ENCODE measurements at regions not wholly inside any gene's neighbourhood (a gene's known extent, or its start where the extent isn't known, plus 50 kb on each side); places are given as distances from the start of the nearest gene placed in this dataset.

- DNase-seq (ENCODE audit: low read depth in 3 of 3) = no peak
Measured at GRCh38 chr1:5029136-5029535, 374.7 kb downstream of the AJAP1 start.

- DNase-seq (ENCODE audit: low read depth in 3 of 3) = no peak
Measured at GRCh38 chr1:5012249-5012648, 357.8 kb downstream of the AJAP1 start.

GRCh38 chr1:5010656-5011055 lies 356.2 kb downstream of the AJAP1 start:
- DNase-seq (ENCODE audit: low read depth in 3 of 3) = no peak

GRCh38 chr1:5010236-5010635 lies 355.8 kb downstream of the AJAP1 start:
- no peak for DNase-seq (ENCODE audit: low read depth in 3 of 3)

GRCh38 chr1:5009376-5010065 lies 355.1 kb downstream of the AJAP1 start:
- DNase-seq (ENCODE audit: low read depth in 3 of 3) = no peak

- DNase-seq (ENCODE audit: low read depth in 3 of 3) = no peak
Measured at GRCh38 chr1:5005171-5005570, 350.8 kb downstream of the AJAP1 start.

- DNase-seq (ENCODE audit: low read depth in 3 of 3) = no peak
Measured at GRCh38 chr1:5002676-5003075, 348.3 kb downstream of the AJAP1 start.

GRCh38 chr1:5001466-5001865 lies 347.1 kb downstream of the AJAP1 start:
- no peak for DNase-seq (ENCODE audit: low read depth in 3 of 3)

GRCh38 chr1:4986306-4986705 lies 331.9 kb downstream of the AJAP1 start:
- DNase-seq (ENCODE audit: low read depth in 3 of 3) = no peak

GRCh38 chr1:4984841-4985240 lies 330.4 kb downstream of the AJAP1 start:
- no peak for DNase-seq (ENCODE audit: low read depth in 3 of 3)

- DNase-seq (ENCODE audit: low read depth in 3 of 3) = no peak
Measured at GRCh38 chr1:4980211-4980610, 325.8 kb downstream of the AJAP1 start.

GRCh38 chr1:4978660-4979390 lies 324.4 kb downstream of the AJAP1 start:
- no peak for DNase-seq (ENCODE audit: low read depth in 3 of 3)

GRCh38 chr1:4977701-4978100 lies 323.3 kb downstream of the AJAP1 start:
- DNase-seq (ENCODE audit: low read depth in 3 of 3) = no peak

GRCh38 chr1:4976859-4977440 lies 322.5 kb downstream of the AJAP1 start:
- no peak for DNase-seq (ENCODE audit: low read depth in 3 of 3)

- DNase-seq (ENCODE audit: low read depth in 3 of 3) = no peak
Measured at GRCh38 chr1:4975856-4976255, 321.4 kb downstream of the AJAP1 start.

GRCh38 chr1:4974981-4975685 lies 320.7 kb downstream of the AJAP1 start:
- DNase-seq (ENCODE audit: low read depth in 3 of 3) = no peak

- no peak for DNase-seq (ENCODE audit: low read depth in 3 of 3)
Measured at GRCh38 chr1:4973341-4973740, 318.9 kb downstream of the AJAP1 start.

GRCh38 chr1:4972761-4973320 lies 318.4 kb downstream of the AJAP1 start:
- no peak for DNase-seq (ENCODE audit: low read depth in 3 of 3)

- DNase-seq (ENCODE audit: low read depth in 3 of 3) = no peak
Measured at GRCh38 chr1:4971666-4972065, 317.3 kb downstream of the AJAP1 start.

GRCh38 chr1:4970532-4970931 lies 316.1 kb downstream of the AJAP1 start:
- DNase-seq (ENCODE audit: low read depth in 3 of 3) = no peak

- DNase-seq (ENCODE audit: low read depth in 3 of 3) = no peak
Measured at GRCh38 chr1:4969556-4970129, 315.2 kb downstream of the AJAP1 start.

Measured in stimulated activated CD4-positive, alpha-beta T cell treated with anti-CD3 and anti-CD28 coated beads, TNF-alpha, amount 100 ng/mL, for 24 hours (primary cell).